Progenitor cell of endocrine pancreas (in vitro differentiated cells): ENCODE measurements at regions not wholly inside any gene's neighbourhood (a gene's known extent, or its start where the extent isn't known, plus 50 kb on each side); places are given as distances from the start of the nearest gene placed in this dataset.

Experiments
- DNase-seq: peaks from one replicate; pipeline ENCODE4 v3.0.0; 2021; ENCODE audit warnings: low spot score; ENCODE audit not compliant: unreplicated experiment
- H3K27ac Mint-ChIP-seq: 2 replicates; pipeline ENCODE4 v1.8.0; 2021; ENCODE audit warnings: mild to moderate bottlenecking, moderate library complexity, mixed read lengths
- H3K27me3 Mint-ChIP-seq: 2 replicates; pipeline ENCODE4 v1.8.0; 2021; ENCODE audit warnings: mixed read lengths
- H3K36me3 Mint-ChIP-seq: 2 replicates; pipeline ENCODE4 v1.8.0; 2022; ENCODE audit warnings: mixed read lengths; ENCODE audit not compliant: insufficient read depth
- H3K4me1 Mint-ChIP-seq: 2 replicates; pipeline ENCODE4 v1.8.0; 2021; ENCODE audit warnings: low read depth, mixed read lengths
- H3K4me3 Mint-ChIP-seq: 2 replicates; pipeline ENCODE4 v1.8.0; 2021; ENCODE audit warnings: low read depth, mild to moderate bottlenecking, moderate library complexity, mixed read lengths
- H3K9me3 Mint-ChIP-seq: 2 replicates; pipeline ENCODE4 v1.8.0; 2021; ENCODE audit warnings: low read depth, mixed read lengths
- CTCF ChIP-seq: fragments of 200-600 bp; sonication (generic); IDR thresholded peaks from one replicate; pipeline ENCODE4 v1.5.0; 2021; ENCODE audit warnings: antibody characterized with exemption, mild to moderate bottlenecking; ENCODE audit not compliant: unreplicated experiment

- no peak for DNase-seq
- Mint-ChIP-seq H3K9me3 (no peaks in the 10 kb centered on the region), H3K4me1 (peaks cover 32% of the 10 kb centered on the region), H3K4me3 (peak overlapping the region; percentile 68), H3K27me3 (no peaks in the 10 kb centered on the region), H3K27ac (peak overlapping the region; percentile 87), H3K36me3 (no peaks in the 10 kb centered on the region)
- no peak for TF ChIP-seq CTCF
Observed at GRCh38 chr2:62570861-62571698, 65.1 kb upstream of the TMEM17 start.

GRCh38 chr2:62569907-62570841, 64.2 kb upstream of the TMEM17 start:
- Mint-ChIP-seq H3K4me3 (peak overlapping the region; percentile 68), H3K9me3 (no peaks in the 10 kb centered on the region), H3K4me1 (peaks cover 35% of the 10 kb centered on the region), H3K27ac (peak overlapping the region; percentile 91), H3K27me3 (no peaks in the 10 kb centered on the region), H3K36me3 (no peaks in the 10 kb centered on the region)
- DNase-seq, result peak; percentile 21
- no peak for TF ChIP-seq CTCF

- no peaks in the 10 kb centered on the region for H3K9me3 Mint-ChIP-seq
- peak overlapping the region; percentile 32 for H3K4me3 Mint-ChIP-seq
- H3K27ac Mint-ChIP-seq, result peak overlapping the region; percentile 91
- H3K4me1 Mint-ChIP-seq, result peaks cover 37% of the 10 kb centered on the region
- no peak for DNase-seq
- no peaks in the 10 kb centered on the region for H3K27me3 Mint-ChIP-seq
- TF ChIP-seq CTCF, result no peak
- H3K36me3 Mint-ChIP-seq, result no peaks in the 10 kb centered on the region
Observed at GRCh38 chr2:62568983-62569837, 63.2 kb upstream of the TMEM17 start.

GRCh38 chr2:62568074-62568473, 62.1 kb upstream of the TMEM17 start:
- no peaks in the 10 kb centered on the region for H3K27me3 Mint-ChIP-seq
- no peak overlapping the region for H3K27ac Mint-ChIP-seq
- no peaks in the 10 kb centered on the region for H3K36me3 Mint-ChIP-seq
- DNase-seq, result no peak
- H3K4me3 Mint-ChIP-seq, result no peak overlapping the region
- H3K9me3 Mint-ChIP-seq, result no peaks in the 10 kb centered on the region
- no peak for TF ChIP-seq CTCF
- peaks cover 35% of the 10 kb centered on the region for H3K4me1 Mint-ChIP-seq
